GM18868 (cell line): ENCODE measurements at regions not wholly inside any gene's neighbourhood (a gene's known extent, or its start where the extent isn't known, plus 50 kb on each side); places are given as distances from the start of the nearest gene placed in this dataset.
"Not testable (repeated sequence)": the region's sequence is repeated elsewhere in the genome, so short reads cannot be mapped to it uniquely, and the experiment has no call there.

ENCODE experiments used
- ATAC-seq: cut with Tn5 transposase; IDR thresholded peaks from one replicate; pipeline ENCODE4 v1.9.1; 2021; ENCODE audit warnings: mild to moderate bottlenecking, moderate library complexity; ENCODE audit not compliant: unreplicated experiment

DNA sequence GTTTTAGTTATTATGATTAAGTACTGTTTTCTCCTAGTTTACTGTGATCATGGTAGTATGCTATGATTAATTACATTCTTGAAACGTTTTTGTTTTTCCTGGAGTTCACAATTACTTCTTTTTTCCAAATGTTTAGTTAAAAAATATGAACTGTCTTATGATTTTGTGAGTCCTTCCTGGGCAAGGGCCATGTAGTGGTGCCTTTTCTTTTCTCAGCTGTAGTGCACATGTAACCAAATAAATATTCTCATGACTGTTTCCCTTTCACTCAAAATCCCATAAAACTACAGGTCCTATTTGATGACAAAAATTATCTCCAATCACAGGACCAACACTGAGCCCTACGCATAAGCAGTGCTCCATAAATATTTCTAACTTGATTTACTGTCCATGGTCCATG is 118.9 kb upstream of the EGR2 start:
- no peak for ATAC-seq

DNA sequence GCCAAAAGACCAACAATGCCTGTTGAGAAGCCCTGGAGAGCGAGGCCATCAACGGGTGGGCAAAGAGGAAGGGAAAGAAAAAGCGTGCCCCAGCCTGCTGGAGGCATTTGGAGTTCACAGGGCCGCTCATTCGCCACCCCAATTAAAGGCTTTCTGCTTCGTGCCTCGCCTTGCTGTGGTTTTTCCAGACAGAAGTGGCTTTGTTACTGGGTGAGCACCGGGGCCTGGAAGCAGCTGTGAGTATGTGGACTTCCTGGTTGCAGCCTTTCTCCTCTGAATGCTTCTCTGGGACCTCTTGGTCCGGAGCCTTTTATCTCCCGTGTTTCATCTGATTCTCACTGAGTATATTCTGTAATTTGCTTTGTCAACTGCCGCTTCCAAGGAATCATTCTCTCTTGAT is 118.1 kb upstream of the EGR2 start:
- no peak for ATAC-seq

- not testable (repeated sequence) for ATAC-seq
Measured at GRCh38 chr10:62928763-62929162, 112.6 kb upstream of the EGR2 start.

DNA sequence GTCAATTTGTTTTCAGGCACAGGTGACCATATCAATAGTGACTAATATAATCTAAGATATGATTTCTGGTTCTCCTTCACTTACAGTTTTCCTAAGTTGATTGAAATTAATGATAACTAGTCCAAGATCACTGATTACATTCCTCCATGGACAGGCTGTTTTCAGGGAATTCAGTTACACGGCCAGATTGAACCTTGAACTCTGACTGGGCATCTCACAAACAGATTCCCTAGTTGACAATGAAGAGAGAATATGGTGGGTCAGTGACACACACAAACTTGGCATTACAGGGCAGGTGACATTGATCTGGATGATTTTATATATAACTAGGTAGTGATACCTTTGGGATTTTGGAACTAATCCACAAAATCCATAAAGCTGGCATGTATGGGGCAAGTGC is 110.2 kb upstream of the EGR2 start:
- no peak for ATAC-seq

GRCh38 chr10:62924344-62924748 is 108.2 kb upstream of the EGR2 start:
- peak; percentile 96 for ATAC-seq

DNA sequence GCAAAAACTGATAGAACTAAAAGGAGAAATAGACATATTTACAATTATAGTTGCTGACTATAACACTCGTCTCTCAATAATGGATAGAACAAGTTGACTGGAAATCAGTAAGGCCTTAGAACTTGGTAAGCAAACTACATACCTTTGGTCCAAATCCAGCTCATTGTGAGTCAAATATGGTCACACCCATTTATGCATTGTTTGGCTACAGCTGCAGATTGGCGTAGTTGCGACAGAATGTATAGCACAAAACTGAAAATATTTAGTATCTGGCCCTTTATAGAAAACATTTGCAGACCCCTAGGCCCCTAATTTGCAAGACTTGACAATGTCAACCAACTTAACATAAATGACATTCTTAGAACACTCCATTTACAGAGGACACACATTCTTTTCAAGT is 103.6 kb upstream of the EGR2 start:
- ATAC-seq = no peak

GRCh38 chr10:62917475-62918238 is 101.5 kb upstream of the EGR2 start:
- peak; percentile 44 for ATAC-seq

DNA sequence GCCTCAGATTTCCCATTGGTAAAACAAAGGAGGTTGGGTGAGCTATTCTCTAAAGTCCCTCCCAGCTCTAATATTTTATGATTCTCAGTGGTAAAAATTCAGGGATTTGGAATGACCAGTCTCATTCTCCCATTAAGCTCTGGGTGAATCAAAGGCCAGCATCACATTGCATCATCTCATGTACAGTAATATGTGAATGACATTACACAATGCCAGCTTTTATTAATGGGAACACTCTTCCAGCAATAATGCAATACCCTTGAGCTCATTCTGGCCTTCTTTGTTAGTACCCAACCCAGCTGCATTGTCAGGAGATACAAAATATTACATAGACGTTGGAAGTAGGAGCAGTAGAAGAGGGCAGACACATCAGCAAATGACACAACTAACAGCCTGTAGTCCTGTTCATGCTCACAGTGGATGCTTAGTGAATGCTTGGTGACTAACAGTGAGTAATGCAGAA is 100.0 kb upstream of the EGR2 start:
- ATAC-seq = no peak

DNA sequence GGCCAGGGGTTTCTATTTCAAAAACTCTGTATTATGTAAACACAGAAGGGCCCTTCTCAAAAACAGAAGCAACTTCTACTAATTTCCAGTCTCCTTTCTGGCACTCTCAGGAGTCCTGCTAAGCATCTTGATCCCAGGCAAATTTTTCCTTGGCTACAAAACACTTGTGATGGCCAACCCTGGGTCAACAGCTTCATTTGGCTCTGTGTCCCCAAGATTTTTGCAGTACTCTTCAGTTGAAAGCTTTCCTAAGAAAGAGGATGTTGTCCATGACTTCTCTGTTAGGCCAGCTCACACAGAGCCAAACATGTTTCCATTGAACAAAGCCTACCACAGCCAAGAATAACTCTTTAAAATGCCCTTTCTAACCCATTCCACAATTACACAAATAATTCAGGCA is 99.0 kb upstream of the EGR2 start:
- ATAC-seq = no peak

DNA sequence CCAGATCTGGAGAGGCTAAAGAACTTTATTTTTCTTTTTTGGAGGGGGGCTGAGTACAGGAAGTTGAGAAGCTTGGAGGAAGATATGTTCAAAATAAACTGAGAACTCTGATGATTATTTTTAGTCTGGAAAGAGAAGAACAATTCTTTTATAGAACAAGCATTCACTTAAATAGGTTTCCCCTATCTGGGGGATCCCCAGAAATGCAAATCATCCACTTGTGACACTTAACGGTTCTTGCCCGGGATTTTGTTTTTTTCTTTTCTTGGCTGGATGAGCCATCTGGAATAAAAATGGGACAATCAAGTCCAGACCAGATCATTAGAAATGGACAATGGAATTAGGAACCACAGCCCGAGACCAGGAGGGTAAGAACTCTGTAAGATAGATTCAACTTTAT is 95.9 kb upstream of the EGR2 start:
- ATAC-seq = no peak

- no peak for ATAC-seq
Measured at GRCh38 chr10:62911210-62911963, 95.2 kb upstream of the EGR2 start.

DNA sequence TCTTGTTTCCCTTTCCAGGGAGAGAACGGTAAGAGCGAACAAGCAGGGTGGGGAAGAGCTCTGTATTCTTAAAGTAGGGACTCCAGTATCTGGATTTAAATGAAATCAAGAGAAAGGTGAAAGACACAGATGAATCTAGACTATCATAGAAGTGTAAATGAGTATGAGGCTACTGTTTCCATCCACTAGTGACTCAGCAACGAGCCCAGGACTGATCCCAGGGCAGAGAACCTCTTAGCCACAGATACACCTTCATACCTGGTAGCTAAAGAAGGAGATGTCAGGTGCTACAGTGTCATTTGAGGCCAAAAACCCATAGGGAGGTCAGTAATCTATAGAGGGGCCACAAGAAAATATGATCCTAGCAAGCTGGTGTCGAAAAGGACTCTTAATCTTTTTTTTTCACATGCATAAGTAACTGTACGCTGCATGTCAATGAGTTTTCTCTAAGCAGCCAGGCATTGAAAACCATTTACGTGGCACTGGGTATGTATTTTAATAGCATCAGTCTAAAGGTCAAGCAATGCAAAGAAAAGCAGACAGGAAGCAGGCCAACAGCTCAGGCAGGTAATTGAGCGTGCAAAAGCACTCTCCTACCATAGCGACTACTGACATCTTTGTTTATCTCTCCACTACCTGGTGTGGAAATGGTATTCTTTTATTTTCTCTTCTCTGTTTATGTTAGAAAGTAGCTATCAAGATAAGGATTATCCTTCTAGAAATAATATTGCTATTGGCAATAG is 91.5 kb upstream of the EGR2 start:
- peak; percentile 84 for ATAC-seq

DNA sequence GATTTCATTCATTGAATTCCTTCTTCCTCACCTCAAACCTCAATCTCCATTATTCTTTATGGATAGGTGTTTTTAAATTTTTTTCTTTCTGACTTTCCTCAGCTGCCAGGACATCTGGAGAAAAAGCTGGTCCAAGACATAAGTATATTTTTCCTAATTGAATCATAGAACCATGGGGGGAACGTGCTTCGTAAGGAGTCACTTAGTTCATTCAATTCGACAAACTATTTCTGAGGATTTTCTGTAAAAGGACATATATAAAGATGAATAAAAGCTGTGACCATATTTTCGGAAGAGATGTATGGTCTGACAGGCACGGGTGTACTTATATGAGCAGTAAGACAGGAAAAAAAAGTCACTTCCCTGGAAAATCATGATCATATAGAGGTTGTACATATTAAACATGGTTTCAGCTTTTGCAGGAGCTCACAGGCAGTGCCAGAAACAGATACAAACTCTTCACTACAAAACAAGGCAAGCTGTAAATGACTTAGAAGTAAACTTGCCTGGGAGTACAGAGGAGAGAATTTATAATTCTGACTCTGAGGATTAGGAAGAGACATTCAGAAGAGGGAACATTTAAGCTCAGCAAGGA is 88.2 kb upstream of the EGR2 start:
- no peak for ATAC-seq

- no peak for ATAC-seq
Measured at GRCh38 chr10:62903828-62904227, 87.7 kb upstream of the EGR2 start.

- no peak for ATAC-seq
Measured at GRCh38 chr10:62900829-62901571, 84.8 kb upstream of the EGR2 start.

DNA sequence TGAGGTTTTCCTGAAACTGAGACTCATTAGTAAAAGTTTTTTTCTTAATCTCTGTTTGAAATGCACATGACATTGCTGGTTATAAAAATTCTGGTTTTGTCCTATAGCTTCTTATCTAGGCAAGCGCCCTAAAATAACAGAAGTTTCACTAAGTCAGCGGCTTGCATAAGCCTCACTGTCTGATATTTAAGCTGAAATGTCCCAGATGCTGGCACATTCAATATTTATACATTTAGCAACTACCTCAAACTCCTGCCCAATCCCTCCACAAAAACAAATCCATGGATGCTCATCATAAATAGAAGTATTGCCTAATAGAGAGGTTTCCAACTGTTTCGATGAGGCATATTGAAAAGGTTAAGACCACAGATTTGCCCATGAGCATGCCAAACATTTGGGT is 83.1 kb upstream of the EGR2 start:
- ATAC-seq = no peak

DNA sequence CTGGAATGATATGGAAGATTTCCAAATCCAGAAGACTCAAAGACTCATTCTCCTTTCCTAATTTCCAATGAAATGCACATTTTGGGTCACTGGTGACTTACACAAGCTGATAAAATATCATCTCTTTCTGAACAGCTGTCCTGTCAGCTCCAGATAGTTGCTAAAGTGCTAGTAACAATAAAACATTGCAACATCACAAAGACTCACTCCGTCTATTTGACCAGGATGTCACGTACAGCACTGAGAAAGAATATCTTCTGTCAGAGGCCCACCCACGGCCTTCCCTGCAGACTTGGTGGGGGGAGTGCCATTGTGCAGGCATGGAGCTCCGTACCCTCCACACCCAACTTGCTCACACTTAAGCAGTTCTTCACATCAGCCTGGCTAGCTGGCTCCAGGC is 78.9 kb upstream of the EGR2 start:
- ATAC-seq = no peak

GRCh38 chr10:62894156-62894555 is 78.0 kb upstream of the EGR2 start:
- no peak for ATAC-seq

- ATAC-seq = no peak
Measured at GRCh38 chr10:62893036-62893435, 76.9 kb upstream of the EGR2 start.

- ATAC-seq = no peak
Measured at GRCh38 chr10:62890395-62890794, 74.2 kb upstream of the EGR2 start.

DNA sequence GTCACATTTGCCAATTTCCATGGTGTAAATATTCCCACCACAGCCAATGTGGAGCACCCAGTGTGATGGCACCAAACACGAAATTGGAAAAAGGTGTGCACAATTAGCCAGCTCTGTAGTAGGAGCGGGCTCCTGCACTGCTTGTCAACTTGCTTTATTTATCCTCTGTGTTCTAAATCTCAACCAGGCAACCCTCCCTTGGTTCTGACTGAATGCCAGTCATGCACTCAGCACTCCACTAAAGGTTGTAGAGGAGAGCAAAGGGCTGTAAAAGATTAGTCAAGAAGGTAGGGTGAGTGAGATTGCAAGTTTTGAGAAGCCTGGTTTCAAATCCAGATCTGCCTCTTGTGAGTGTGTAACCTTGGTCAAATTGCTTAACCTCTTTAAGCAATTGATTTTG is 71.5 kb upstream of the EGR2 start:
- ATAC-seq = no peak
